ENCODE measurements at regions not wholly inside any gene's neighbourhood (a gene's known extent, or its start where the extent isn't known, plus 50 kb on each side); places are given as distances from the start of the nearest gene placed in this dataset.

DNA sequence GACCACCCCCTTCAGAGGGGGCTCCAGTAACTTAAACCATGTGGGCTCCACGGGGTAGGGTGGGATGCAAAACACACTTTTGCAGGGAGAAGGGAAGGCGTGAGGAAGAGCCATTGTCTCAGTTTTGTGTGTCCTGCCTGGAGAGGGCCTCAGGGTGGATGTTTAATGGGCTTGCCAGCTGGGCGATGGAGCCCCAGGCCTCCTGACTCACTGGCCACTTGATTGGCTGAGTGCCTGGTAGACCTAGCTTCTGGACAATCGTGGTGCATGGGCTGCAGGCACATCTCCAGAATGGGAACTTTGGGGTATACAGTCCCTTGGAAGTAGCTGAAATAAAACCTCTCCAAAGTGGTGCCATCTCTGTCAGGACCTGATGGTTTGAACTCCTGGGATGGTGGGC lies 118.3 kb upstream of the MRPS22 start:
- Mint-ChIP-seq H3K4me3 (no peak overlapping the region), H3K27ac (ENCODE audit: unreplicated experiment) (no peak overlapping the region), H3K9me3 (no peaks in the 10 kb centered on the region), H3K27me3 (ENCODE audit: low read depth) (no peaks in the 10 kb centered on the region), H3K4me1 (peaks cover 3% of the 10 kb centered on the region), H3K36me3 (ENCODE audit: low read depth) (no peaks in the 10 kb centered on the region)
- TF ChIP-seq, protein P1, sequence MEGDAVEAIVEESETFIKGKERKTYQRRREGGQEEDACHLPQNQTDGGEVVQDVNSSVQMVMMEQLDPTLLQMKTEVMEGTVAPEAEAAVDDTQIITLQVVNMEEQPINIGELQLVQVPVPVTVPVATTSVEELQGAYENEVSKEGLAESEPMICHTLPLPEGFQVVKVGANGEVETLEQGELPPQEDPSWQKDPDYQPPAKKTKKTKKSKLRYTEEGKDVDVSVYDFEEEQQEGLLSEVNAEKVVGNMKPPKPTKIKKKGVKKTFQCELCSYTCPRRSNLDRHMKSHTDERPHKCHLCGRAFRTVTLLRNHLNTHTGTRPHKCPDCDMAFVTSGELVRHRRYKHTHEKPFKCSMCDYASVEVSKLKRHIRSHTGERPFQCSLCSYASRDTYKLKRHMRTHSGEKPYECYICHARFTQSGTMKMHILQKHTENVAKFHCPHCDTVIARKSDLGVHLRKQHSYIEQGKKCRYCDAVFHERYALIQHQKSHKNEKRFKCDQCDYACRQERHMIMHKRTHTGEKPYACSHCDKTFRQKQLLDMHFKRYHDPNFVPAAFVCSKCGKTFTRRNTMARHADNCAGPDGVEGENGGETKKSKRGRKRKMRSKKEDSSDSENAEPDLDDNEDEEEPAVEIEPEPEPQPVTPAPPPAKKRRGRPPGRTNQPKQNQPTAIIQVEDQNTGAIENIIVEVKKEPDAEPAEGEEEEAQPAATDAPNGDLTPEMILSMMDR (conservative IDR thresholded peaks at IDR 0.05): no peak
- no peak for DNase-seq (ENCODE audit: low read depth, low spot score)

DNA sequence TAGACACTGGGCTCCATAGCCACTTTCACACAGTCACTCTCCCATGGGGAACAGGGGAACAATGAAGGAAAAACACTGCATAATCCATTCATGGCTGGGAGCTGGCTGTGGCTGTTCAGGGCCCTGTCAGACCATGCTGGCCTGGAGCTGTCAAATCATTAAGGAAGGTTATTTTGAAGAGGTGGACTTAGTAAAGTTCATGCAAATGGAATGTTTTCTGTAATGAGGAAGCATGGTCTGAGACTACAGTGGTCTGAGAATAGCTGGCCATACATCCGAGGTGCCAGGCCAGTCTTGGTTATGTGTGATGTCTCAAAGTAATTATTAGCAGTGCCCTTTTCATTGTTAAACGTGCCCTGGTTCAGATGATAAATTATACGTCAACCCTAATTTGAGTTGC lies 117.1 kb upstream of the MRPS22 start:
- Mint-ChIP-seq H3K4me1 (peaks cover 3% of the 10 kb centered on the region), H3K27me3 (ENCODE audit: low read depth) (no peaks in the 10 kb centered on the region), H3K4me3 (no peak overlapping the region), H3K27ac (ENCODE audit: unreplicated experiment) (no peak overlapping the region), H3K9me3 (no peaks in the 10 kb centered on the region), H3K36me3 (ENCODE audit: low read depth) (no peaks in the 10 kb centered on the region)
- no peak for DNase-seq (ENCODE audit: low read depth, low spot score)
- TF ChIP-seq, protein P1 (conservative IDR thresholded peaks at IDR 0.05): no peak

DNA sequence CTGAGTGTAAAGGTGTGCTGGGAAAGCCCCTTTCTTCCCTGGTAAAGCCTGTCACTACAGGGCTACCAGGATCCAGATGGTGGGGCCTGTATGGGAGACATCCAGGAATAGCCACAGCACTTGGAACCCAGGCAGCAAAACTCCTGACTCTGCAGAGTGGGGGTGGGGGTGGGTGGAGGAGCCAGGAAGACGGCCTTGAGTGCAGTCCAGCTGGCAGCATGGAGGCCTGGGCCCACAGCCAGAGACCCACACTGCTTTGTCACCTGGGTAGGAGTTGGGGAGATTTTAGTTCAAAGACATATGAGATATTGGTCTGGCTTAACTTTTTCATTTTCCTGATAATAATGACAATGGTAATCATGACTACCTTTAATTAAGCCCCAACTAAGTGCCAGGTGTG lies 116.7 kb upstream of the MRPS22 start:
- H3K9me3 Mint-ChIP-seq: no peaks in the 10 kb centered on the region
- H3K4me3 Mint-ChIP-seq: no peak overlapping the region
- TF ChIP-seq, protein P1 (conservative IDR thresholded peaks at IDR 0.05): no peak
- H3K4me1 Mint-ChIP-seq: peaks cover 3% of the 10 kb centered on the region
- H3K27ac Mint-ChIP-seq (ENCODE audit: unreplicated experiment): no peak overlapping the region
- no peaks in the 10 kb centered on the region for H3K36me3 Mint-ChIP-seq (ENCODE audit: low read depth)
- DNase-seq (ENCODE audit: low read depth, low spot score): no peak
- no peaks in the 10 kb centered on the region for H3K27me3 Mint-ChIP-seq (ENCODE audit: low read depth)

DNA sequence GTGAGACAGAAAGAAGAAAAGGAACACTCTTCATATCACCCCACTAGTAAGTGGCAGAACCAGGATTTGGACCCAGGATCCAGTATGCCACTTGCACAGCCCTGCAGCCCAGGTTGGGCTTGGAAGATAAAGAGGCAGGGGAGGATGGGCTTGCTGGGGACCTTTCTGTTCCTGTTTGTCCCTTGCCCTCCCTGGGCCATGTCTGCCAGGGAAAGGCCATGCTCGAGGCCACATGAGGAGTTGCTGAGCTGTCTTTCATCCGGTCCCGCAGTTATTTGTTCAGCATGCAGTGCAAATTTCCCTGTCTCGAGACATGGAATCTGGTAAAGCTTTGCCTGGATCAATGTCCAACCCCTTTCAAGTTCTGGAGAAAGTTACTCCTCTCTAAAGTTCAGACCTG lies 116.0 kb upstream of the MRPS22 start:
- TF ChIP-seq, protein P1 (conservative IDR thresholded peaks at IDR 0.05): no peak

DNA sequence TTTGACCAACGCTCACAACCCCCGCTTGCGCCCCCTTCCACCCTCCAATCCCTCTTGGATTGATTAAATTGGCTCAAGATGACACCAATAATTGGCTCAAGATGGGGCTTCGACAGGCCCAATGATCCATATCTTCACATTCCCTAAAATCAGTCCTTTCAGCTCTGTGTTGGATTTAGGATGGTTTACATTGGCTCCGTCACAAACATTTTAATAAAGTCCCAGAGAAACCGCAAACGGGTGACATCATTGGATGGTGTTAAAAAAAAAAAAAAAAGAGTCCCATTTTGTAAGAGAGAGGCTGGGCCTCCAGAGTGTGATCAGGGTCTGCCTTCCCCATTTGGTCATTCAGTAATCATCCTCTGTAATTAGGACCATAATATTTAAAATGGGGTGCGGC lies 113.4 kb upstream of the MRPS22 start:
- TF ChIP-seq, protein P1 (conservative IDR thresholded peaks at IDR 0.05): no peak
- H3K27ac Mint-ChIP-seq (ENCODE audit: unreplicated experiment): no peak overlapping the region
- H3K9me3 Mint-ChIP-seq: no peaks in the 10 kb centered on the region
- no peaks in the 10 kb centered on the region for H3K36me3 Mint-ChIP-seq (ENCODE audit: low read depth)
- DNase-seq (ENCODE audit: low read depth, low spot score): no peak
- peaks cover 2% of the 10 kb centered on the region for H3K27me3 Mint-ChIP-seq (ENCODE audit: low read depth)
- H3K4me3 Mint-ChIP-seq: no peak overlapping the region
- H3K4me1 Mint-ChIP-seq: peaks cover 11% of the 10 kb centered on the region

More for the DNA sequence above, 116.0 kb upstream of the MRPS22 start:
- H3K4me3 Mint-ChIP-seq: no peak overlapping the region
- H3K27me3 Mint-ChIP-seq (ENCODE audit: low read depth): no peaks in the 10 kb centered on the region
- no peaks in the 10 kb centered on the region for H3K9me3 Mint-ChIP-seq
- DNase-seq (ENCODE audit: low read depth, low spot score): no peak
- no peaks in the 10 kb centered on the region for H3K36me3 Mint-ChIP-seq (ENCODE audit: low read depth)
- no peak overlapping the region for H3K27ac Mint-ChIP-seq (ENCODE audit: unreplicated experiment)
- peaks cover 3% of the 10 kb centered on the region for H3K4me1 Mint-ChIP-seq

All from neural crest cell (in vitro differentiated cells).